ENCODE measurements at regions not wholly inside any gene's neighbourhood (a gene's known extent, or its start where the extent isn't known, plus 50 kb on each side); places are given as distances from the start of the nearest gene placed in this dataset.

DNA sequence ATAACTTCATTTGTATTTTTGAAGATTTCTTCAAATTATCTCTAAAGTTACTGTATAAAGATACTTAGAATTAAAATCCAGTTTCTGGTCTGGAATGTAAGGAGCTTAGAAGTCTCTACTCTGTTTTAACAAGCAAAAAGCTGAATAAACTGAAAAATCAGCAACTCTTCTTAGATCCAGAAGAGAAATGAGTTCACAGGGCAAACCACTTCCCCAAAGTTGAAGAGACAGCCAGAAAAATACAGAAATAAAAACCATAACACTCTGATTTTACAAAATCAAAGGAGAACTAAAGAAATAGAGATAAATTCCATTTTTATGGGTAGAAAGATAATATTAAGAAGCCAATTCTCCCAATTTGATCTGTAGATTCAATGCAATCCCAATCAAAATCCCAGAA lies 1166.8 kb downstream of the ADGRL3 start:
- TF ChIP-seq CTCF (IDR thresholded peaks at IDR 0.05) = no peak
- no peak for TF ChIP-seq POLR2A (IDR thresholded peaks at IDR 0.05)

All from Peyer's patch (tissue), 4 donors.